Loucy (cell line): ENCODE measurements at regions not wholly inside any gene's neighbourhood (a gene's known extent, or its start where the extent isn't known, plus 50 kb on each side); places are given as distances from the start of the nearest gene placed in this dataset.

Source experiments
- EZH2phosphoT487 ChIP-seq: fragments of 200-600 bp; IDR thresholded peaks from 2 replicates; pipeline ENCODE4 v1.6.1; 2018; ENCODE audit warnings: antibody characterized with exemption, mild to moderate bottlenecking, moderate library complexity, borderline replicate concordance
- TF ChIP-seq, protein P1 (sequence below): fragments of 200-600 bp; sonication (generic); conservative IDR thresholded peaks from 2 replicates; pipeline ENCODE4 v1.5.1; 2014; ENCODE audit warnings: mild to moderate bottlenecking, antibody characterized with exemption, low read length

DNA sequence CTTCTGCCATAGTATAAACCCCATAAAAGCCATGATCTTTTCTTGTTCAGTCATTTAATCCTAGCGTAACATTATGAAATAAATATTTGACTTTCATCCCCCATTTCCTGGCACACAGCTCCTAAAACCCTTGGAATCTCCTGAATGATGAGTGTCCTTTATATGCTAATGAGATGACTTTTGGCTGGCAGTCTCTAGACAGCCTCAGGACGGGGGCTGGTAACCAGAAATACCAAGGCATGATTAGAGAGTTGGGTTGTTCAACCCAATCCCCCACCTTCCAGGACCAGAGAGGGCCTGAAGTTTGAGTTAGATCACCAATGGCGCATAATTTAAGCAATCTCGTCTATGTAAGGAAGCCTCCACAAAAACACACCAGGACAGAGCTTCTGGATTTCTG, 1246.1 kb upstream of the TENM4 start:
- TF ChIP-seq, protein P1, sequence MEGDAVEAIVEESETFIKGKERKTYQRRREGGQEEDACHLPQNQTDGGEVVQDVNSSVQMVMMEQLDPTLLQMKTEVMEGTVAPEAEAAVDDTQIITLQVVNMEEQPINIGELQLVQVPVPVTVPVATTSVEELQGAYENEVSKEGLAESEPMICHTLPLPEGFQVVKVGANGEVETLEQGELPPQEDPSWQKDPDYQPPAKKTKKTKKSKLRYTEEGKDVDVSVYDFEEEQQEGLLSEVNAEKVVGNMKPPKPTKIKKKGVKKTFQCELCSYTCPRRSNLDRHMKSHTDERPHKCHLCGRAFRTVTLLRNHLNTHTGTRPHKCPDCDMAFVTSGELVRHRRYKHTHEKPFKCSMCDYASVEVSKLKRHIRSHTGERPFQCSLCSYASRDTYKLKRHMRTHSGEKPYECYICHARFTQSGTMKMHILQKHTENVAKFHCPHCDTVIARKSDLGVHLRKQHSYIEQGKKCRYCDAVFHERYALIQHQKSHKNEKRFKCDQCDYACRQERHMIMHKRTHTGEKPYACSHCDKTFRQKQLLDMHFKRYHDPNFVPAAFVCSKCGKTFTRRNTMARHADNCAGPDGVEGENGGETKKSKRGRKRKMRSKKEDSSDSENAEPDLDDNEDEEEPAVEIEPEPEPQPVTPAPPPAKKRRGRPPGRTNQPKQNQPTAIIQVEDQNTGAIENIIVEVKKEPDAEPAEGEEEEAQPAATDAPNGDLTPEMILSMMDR = no peak
- no peak for TF ChIP-seq EZH2phosphoT487
